AML-193 (cell line): ENCODE measurements at regions not wholly inside any gene's neighbourhood (a gene's known extent, or its start where the extent isn't known, plus 50 kb on each side); places are given as distances from the start of the nearest gene placed in this dataset.
A peak's percentile ranks its signal among the peaks of the same experiment; 100 is the strongest.

Source experiments
- DNase-seq, 2 experiments: peaks; one replicate each; lab custom pipeline; 2025; lab: John Stamatoyannopoulos, UW

DNA sequence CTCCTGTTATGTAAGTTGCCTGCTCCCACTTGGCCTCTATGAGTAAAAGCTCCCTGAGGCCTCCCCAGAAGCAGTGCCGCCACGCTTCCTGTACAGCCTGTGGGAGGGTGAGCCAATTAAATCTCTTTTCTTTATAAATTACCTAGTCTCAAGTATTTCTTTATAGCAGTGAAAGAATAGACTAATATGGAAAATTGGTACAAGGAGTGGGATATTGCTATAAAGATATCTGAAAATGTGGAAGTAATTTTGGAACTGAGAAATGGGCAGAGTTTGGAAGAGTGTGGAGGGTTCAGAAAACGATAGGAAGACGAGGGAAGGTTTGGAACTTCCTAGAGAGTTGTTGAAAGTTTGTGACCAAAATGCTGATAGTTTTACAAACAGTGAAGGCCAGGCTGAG is 572.3 kb downstream of the MATN1 start:
- no peak for DNase-seq

- DNase-seq = no peak
Measured at GRCh38 chr1:30149226-30149625, 574.2 kb downstream of the MATN1 start.

GRCh38 chr1:30148676-30149075 is 574.7 kb downstream of the MATN1 start:
- no peak for DNase-seq

DNA sequence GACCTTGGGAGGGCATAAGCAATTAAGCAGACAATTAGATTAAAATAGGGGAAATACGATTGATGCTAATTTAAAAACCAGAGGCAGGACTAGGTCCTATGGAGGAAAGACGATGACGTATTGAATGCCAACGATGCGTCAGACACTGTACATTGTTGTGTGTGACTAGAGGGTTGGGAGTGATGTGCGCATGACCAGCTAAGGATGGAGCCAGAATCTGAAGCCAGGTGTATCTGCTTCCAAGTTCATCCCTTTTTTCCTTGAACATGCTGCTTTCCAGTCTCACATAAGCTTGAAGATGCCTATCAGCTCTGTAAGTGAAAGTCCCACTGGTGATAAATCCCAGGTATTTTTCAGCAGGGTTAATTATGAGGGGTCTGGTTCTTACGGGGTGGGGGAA is 576.2 kb downstream of the MATN1 start:
- no peak for DNase-seq

GRCh38 chr1:30146448-30146847 is 576.9 kb downstream of the MATN1 start:
- no peak for DNase-seq

- DNase-seq = no peak
Measured at GRCh38 chr1:30145723-30146303, 577.6 kb downstream of the MATN1 start.

DNA sequence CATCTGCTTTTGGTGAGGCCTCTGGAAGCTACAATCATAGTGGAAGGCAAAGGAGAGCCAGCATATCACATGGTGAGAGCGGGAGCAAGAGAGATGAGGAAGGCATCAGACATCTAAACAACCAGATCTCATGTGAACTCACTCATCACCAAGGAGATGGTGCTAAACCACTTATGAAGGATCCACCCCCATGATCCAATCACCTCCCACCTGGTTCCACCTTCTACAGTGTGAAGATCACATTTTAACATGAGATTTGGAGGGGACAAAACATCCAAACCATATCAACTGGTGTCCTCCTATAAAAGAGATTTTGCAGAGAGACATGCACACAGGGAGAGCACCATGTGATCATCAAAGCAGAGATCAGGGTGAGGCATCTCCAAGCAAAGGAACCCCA is 578.6 kb downstream of the MATN1 start:
- no peak for DNase-seq

GRCh38 chr1:30143517-30143916 is 579.9 kb downstream of the MATN1 start:
- DNase-seq = no peak

GRCh38 chr1:30140566-30140965 is 582.8 kb downstream of the MATN1 start:
- no peak for DNase-seq

- no peak for DNase-seq
Measured at GRCh38 chr1:30138891-30139290, 584.5 kb downstream of the MATN1 start.

DNA sequence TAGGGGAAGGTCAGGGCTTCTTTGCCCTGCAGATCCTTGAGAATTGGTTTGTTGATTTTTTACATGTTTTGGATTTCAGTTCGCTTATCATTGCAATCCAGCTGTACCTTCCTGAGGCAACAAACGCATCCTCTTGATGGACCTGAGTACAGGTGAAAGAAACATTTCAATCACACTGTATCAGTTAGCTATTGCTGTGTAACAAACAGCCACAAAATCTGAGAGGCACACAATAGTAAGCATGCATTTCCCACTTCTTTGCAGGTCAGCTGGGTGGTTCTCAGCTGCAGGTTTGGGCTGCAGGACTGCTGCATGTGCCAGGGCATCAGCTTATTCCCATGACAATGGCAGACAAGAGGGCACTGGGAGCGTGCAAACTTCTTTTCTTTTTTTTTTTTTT is 586.4 kb downstream of the MATN1 start:
- no peak for DNase-seq

DNA sequence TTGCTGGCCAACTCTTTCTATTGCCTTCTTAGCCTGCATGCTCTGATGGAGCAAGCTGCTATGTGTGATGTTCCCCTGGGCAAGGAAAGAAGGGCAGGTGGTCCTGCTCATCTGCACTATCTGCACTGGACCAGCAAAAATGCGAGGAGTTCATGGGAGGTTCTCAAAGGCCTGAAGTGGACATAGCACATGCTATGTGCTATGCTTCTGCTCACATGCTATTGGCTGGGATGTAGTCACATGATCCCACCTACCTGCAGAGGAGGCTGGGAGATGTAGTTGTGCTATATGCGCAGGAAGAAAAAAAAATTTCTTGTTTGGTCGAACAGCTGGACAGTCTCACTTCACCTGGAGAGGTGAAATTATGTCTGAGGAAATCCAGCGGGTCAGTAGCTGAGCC is 587.7 kb downstream of the MATN1 start:
- no peak for DNase-seq

- DNase-seq = no peak
Measured at GRCh38 chr1:30134466-30135217, 588.7 kb downstream of the MATN1 start.

DNA sequence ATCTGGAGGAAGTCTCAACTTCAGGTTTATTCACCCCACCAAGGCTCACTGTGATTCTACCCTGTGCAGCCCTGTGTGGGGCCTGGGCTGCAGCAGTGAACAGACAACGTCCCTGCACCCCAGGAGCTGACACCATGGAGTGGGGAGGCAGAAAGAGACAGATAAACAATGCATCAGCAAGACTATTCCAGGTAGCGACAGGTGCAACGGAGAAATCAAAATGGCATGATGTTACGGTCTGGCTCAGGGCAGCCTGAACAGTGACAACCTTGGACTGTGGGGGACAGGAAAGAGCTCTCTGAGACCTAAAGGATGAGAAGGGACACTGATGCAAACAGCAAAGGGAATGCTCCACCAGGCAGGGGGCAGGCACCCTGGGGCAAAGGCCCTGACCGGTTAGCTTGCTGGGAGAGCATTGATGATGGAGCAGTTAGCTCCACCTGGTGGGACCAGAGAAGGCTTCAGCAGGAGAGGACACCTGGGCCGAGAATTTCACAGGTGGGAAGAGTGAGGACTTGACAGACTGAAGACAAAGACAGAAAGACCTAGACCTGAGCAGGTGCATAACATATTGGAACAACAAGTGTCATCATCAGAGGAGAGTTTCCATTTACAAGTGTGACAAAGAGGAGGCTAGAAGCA is 589.9 kb downstream of the MATN1 start:
- no peak for DNase-seq

- no peak for DNase-seq
Measured at GRCh38 chr1:30132602-30133286, 590.6 kb downstream of the MATN1 start.

GRCh38 chr1:30130566-30130965 is 592.8 kb downstream of the MATN1 start:
- peak in 1 of 2 experiments; percentile 17 for DNase-seq

GRCh38 chr1:30130099-30130498 is 593.3 kb downstream of the MATN1 start:
- DNase-seq = no peak

GRCh38 chr1:30129421-30130055 is 593.8 kb downstream of the MATN1 start:
- DNase-seq = no peak

DNA sequence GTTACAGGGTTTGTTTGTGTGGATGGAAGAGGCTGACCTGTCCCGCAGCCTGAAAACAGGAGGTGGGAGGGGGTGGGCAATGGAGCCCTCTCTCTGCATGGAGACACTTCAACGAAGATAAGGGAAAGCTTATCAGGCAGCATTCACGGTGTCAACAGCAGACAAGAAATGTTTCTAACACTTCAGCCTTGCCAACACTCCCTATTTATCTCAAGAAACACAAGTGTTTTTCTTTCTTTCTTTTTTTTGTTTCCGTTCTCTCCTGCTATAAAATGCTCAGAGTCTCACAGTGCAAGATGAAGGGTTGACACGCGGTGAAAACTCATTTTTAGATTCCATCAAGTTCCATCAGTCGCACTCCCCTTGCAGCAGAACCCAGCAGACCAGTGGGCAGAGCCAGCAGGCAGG is 594.4 kb downstream of the MATN1 start:
- DNase-seq = no peak

DNA sequence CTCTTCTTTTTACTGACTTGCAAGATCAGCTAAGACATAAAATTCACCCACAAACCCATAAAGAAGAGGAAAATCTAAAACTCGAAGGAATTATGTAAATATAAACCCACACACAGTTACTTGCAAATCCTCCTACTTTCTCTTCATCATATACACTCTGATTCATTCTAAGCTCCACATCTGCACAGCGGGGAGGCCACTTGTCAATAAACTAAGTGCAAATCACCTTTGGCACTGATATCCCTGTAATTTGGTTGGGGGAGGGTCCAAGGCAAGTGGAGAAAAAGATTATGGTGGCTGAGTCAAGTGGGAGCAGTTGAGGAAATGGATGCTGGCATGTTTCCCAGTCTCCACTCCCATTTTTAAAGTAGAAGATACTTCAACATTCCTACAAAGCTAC is 596.5 kb downstream of the MATN1 start:
- no peak for DNase-seq

DNA sequence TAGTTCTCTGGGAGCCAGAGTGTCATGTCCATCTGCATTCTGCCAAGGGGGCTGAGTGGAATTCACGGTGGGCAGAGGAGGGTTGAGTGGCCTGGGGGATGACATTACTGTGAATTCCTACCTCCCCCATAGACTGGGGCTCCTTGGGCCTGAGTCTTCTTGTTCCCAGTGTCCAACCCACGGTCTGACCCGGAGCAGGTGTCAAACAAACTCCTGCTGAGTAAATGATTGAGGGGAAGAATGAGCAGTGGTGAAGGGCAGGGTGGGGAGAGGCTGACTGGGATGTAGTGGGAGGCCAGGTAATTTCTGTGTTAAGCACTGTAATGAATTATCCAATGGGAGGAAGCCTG is 597.6 kb downstream of the MATN1 start:
- no peak for DNase-seq

DNA sequence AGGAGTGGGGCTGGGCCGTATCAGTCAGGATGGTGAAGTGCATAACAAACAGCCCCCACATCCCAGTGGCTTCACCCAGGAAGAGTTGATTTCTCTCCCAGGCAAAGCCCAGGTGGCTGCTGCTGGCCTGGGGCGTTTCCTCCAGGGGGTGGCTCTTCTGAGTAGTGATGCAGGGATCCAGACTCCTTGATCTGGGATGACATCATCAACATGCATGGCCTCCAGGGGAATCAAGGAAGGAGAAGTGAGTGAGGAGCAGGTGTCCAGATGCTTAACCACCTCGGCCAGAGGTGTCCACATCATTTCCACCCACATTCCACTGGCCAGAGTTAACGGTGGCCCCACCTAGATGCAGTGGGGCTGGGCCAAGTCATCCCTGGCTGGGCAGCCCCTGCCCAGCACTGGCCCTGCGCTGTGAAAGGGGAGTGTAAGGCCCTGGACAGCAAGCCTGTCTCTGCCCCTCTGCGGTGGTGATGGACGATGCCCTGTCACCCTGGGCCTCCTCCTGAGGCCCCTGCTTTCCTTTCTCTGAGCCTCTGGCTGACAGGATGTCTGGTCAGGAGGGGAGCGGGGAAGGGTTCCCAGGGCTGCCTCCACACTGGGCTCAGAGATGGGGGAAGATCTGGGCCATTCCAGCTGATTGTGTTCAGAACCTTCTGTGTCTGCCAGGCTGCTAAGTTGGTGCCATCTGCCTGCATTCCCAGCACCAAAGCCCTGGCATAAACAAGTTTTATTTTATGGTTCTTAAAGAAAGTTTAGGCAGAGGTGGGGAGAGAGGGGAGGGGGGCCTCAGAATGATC is 598.2 kb downstream of the MATN1 start:
- no peak for DNase-seq
